SK-N-MC (cell line): ENCODE measurements at regions not wholly inside any gene's neighbourhood (a gene's known extent, or its start where the extent isn't known, plus 50 kb on each side); places are given as distances from the start of the nearest gene placed in this dataset.

Experiments
- EZH2 ChIP-seq: fragments of 200-600 bp; sonication (generic); IDR thresholded peaks from one replicate; pipeline ENCODE4 v1.6.1; 2017; ENCODE audit warnings: antibody characterized with exemption
- FOXP2 ChIP-seq: optimal IDR thresholded peaks from 2 replicates; pipeline ENCODE3; 2011; ENCODE audit warnings: mild to moderate bottlenecking, moderate library complexity; ENCODE audit not compliant: insufficient read depth; ENCODE audit errors: extremely low read length, control extremely low read depth
- POLR2AphosphoS5 ChIP-seq: IDR thresholded peaks from 2 replicates; pipeline ENCODE4 v1.6.1; 2012; ENCODE audit warnings: mild to moderate bottlenecking, low read depth, low read length, borderline replicate concordance

DNA sequence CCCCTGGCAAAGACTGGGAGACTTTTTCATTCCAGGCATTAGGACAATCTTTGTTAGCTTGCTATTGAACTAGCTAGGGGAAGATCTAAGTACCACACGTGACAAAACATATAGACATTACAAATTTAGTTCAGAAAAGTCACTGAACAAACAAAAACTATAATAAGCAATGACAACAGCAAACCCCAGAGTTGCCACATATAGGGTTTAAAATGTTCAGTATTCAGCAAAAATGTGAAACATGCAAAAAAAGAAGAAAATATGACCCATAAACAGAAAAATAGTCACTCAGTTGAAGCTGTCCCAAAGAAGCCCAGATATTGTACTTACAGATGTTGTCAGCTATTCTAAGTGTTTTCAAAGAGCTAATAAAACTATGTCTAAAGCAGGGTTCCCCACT lies 431.1 kb upstream of the CDH2 start:
- TF ChIP-seq EZH2, result no peak
- TF ChIP-seq POLR2AphosphoS5, result no peak
- no peak for TF ChIP-seq FOXP2
